ENCODE measurements at regions not wholly inside any gene's neighbourhood (a gene's known extent, or its start where the extent isn't known, plus 50 kb on each side); places are given as distances from the start of the nearest gene placed in this dataset.

DNA sequence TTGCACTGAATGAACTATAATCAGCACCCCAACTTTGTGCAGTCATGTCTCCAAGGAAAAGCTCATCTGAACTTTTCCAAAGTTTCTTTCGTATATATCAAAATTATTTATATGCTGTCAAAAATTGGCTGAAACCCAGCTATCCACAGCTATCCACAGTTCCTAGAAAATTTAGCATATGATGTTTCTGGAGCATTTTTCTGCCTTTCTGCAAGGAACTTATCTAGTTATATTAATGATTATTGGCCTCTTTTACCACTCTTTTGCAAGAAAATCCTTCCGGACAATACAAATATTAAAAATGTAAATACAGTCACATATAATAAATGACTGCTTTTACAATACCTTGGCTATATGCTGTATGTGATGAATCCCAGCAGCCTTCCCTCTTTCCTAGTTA, 270.2 kb downstream of the TMEM167A start:
- no peak for DNase-seq (ENCODE audit: low spot score)

DNA sequence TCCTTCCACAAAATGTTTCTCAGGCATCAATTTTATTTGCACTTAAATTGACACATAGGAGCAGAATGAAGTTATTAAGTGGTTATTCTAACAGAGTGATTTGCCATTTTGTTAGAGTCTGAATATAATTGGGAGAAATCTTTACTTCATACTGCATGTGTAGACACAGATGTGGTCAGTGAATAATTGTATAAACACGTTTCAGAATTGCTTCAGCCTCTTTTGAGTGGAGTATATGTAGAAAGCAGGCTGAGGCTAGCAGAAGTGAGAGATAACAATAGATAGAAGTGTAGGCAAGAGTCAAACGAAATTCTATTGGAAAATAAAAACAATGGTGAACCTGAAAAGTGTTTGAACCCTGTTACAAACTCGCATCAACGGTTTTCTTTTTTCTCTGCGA, 270.7 kb downstream of the TMEM167A start:
- no peak for DNase-seq (ENCODE audit: low spot score)

- no peak for DNase-seq (ENCODE audit: low spot score)
Measured at GRCh38 chr5:82804155-82804690, 273.0 kb downstream of the TMEM167A start.

DNA sequence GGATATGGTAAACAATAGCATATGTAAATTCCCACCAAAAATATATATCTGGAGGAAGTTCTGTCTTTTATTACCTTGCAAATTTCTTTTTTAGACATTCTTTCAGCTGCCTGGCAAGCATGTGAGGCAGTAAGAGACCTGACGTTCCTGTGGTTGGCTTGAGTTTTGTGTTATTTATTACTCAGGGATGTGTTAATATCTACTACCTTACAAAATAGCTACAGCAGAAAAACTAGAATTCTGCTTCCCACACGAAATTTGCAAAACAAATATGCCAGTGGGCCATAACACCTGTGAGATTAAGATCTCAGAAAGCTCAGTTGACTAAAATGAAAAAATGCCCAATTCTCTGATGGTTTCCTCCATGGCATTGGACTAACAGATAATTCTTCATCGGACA, 274.2 kb downstream of the TMEM167A start:
- DNase-seq (ENCODE audit: low spot score), result no peak

DNA sequence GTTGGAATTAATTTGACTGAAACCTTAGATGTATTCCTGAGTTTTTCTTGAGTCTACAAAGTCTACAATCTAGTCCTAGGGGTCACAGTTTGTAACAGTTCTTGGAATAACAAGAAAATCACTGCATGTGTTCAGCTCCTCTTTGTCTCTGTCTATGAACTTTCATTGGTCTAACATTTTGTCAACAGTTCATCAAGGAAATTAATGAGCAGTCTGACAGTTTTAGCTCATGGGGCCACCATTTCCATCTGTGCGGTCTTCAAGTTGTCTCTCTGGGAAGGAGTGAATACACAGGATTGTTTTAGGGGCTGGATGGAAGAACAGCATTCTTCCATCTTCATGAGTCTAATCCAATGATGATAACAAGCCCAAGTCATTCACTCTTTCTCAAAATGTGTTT, 276.4 kb downstream of the TMEM167A start:
- no peak for DNase-seq (ENCODE audit: low spot score)

DNA sequence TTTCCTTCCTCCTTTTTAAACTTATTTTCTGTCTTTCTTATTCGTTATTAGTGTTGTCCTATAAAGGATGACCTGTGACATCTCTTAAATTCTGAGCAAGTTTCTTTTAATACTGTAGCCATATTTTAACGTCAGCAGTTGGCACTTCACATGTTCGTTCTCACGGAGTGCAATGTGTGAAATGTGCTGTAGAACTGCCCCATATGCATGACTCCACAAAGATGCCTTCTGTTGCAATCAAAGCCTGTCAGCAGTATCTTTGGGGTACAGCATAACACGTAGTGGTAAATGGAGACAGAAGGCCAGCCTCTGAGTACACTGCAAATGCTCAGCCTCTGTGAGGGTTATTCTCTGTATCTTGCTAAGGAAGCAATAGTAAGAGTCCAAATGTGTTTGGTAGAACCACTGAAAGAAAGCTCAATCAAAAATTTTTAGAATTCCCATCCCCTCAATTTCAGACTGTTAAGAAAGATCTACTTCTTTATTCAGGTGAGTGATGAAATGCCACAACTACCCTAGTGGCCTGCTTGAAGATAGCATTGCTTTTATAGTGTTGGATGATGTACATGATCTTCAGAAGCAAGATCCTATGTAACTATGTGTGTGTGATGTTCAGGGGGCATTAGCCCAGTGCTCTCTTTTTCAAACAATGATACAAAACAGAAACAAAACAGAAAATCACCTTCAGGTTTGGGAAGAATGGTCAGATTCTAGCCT, 277.7 kb downstream of the TMEM167A start:
- DNase-seq (ENCODE audit: low spot score), result no peak

GRCh38 chr5:82798676-82799075, 278.5 kb downstream of the TMEM167A start:
- DNase-seq (ENCODE audit: low spot score), result no peak

- no peak for DNase-seq (ENCODE audit: low spot score)
Measured at GRCh38 chr5:82796643-82797416, 280.4 kb downstream of the TMEM167A start.

DNA sequence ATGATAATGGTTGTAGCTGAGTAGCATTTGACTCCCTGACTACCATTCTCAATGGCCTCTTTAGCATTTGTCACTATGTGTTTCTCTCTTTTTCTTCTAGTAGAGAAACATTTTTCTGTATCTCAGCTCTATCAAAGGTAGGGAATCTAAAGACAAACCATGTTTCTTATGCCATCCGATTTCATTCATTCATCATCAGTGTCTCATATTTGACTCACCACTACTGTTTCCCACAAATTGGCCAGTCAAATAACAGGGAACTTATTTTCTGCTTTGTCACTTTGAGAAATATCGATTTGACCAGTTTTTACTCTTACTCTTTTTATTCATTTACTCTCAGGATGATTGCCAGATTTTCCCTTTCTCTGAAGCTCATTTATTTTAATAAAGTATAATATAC, 282.3 kb downstream of the TMEM167A start:
- DNase-seq (ENCODE audit: low spot score), result no peak

DNA sequence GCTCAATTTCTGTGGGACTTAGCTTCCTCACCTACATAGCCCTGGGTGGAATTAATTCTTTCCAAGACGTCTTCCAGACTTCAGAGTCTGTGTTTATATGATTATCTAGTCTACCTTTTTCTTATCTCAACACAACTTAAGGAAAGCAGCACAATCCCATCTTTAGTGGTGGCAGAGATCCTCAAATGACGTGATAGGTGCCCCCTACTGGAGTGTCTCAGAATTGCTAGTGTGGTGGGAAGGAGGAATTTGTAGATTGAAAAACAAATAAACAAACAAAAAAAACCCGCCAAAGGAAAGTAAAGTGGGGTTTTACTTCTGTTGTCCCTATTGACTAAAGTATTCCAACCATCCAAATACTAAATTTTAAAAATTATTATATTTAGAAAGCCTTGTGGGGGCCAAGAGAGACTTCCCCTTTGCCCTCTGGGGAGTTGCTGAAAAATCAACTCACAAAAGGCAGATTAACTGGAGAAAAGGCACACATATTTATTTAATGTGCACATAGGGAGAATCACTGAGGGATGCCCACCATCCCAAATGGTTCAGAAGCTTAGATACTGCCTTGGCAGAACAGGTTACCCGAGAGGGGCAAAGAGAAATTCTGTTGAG, 283.3 kb downstream of the TMEM167A start:
- peak; percentile 52 for DNase-seq (ENCODE audit: low spot score)

- DNase-seq (ENCODE audit: low spot score), result no peak
Measured at GRCh38 chr5:82792096-82792495, 285.1 kb downstream of the TMEM167A start.

DNA sequence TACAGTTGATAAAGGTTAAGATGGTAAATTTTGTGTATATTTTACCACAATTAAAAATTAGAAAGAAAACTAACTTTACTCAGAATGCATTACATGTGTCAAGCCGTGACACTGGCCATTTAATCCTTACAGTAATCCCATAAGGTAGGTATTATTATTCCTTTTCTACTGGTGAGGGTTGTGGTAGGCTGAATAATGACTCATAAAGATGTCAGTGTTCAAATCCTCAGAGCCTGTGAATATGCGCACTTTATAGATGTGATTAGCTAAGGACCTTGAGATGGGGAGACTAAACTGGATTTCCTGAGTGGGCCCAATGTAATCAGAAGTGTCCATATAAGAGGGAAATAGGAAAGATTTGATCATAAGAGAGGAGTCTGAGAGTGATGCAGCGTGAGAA, 288.1 kb downstream of the TMEM167A start:
- no peak for DNase-seq (ENCODE audit: low spot score)

DNA sequence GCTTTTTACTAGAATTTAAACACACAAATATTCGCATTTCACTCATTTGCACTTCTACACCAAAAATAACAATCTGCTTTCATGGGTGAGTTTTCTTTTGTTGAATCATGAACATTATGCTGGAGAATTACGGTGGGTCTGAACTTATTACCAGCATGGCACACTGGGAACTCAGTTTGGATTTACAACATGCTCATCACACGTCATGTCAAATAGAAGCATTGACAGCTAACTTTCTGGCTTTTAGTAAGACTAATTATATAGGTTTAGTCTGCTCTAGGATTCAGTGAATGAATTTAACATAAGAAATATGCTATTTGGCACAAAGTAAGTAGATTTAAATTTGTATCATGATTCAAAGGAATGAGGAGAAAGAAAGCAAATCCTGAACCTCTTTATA, 290.4 kb downstream of the TMEM167A start:
- no peak for DNase-seq (ENCODE audit: low spot score)

GRCh38 chr5:82785882-82786509, 291.2 kb downstream of the TMEM167A start:
- DNase-seq (ENCODE audit: low spot score), result no peak

GRCh38 chr5:82785456-82785855, 291.7 kb downstream of the TMEM167A start:
- DNase-seq (ENCODE audit: low spot score), result no peak

DNA sequence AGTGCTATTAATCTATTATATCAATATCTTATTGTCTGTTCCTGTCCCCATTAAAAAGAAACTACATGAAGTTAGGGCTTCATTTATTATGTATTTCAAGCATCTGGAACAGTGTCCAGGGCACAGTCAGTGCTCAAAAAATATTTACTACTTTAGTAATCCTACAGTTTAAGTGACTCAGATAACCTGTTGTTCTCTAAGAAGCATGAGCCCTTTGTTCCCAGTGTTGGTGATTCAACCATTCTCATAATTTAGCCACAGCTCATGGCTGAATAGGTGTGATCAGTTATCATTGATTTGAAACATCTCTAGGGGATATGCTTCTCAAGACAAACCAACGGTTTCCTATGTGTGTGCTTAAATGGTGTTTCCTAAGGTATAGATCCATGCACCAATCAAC, 292.7 kb downstream of the TMEM167A start:
- no peak for DNase-seq (ENCODE audit: low spot score)

GRCh38 chr5:82777106-82777505, 300.1 kb downstream of the TMEM167A start:
- no peak for DNase-seq (ENCODE audit: low spot score)

DNA sequence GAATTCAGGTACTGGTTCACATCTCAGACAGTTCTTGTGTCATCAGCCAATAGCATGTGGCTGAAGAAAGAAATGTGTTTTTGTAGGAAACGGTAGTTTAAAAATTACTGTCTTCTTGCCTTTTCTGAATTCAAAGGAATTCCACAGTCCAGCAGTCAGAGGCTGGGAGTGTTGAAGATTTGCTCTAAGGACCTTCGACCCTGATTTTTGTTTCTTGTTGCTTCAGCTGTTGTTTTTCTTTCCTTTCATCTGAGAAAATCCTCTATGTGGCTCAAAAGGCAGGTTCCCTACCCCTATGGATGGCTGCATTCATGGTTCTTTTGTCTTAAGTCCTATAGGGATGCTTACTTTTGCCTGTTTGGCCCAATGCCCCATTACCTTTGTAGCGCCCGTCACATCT, 304.9 kb downstream of the TMEM167A start:
- no peak for DNase-seq (ENCODE audit: low spot score)

GRCh38 chr5:82766206-82766605, 311.0 kb downstream of the TMEM167A start:
- no peak for DNase-seq (ENCODE audit: low spot score)

DNA sequence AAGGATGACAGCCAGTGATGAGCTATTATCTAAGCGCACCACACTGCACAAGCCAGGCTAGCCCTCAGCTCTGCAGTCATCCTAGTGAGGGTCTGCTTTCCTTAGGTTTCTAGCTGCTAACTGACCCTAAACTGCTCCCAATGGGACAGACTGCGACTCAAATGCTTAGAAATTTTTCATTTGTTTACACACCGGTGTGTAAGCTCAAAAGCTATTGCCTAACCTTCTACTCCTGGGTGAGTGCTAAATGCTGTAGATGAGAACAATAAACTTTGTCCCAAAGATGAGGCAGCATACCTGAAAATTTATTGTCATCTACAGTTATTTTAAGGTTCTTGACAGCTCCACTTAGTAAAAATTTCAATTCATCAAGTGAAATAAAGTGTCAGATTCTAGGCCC, 311.4 kb downstream of the TMEM167A start:
- DNase-seq (ENCODE audit: low spot score), result no peak

DNA sequence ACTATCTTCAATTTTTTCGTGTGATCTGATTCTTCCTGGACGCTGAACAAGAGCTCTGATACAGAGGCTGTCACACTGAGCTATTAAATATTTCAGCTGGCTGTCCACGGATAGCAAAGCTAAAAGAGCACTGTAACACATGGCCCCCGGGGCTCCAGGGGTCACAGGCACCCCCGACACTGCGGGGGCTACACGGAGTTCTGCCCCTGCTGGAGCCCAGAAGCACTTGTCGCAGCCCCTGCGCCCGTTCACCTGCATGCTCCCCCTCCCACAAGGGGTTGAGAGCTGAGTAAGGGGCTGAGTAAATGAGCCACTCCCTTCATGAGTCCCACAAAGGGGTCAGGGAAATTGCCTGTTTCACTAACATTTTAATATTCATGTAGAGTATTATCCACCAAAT, 316.3 kb downstream of the TMEM167A start:
- DNase-seq (ENCODE audit: low spot score), result no peak

DNA sequence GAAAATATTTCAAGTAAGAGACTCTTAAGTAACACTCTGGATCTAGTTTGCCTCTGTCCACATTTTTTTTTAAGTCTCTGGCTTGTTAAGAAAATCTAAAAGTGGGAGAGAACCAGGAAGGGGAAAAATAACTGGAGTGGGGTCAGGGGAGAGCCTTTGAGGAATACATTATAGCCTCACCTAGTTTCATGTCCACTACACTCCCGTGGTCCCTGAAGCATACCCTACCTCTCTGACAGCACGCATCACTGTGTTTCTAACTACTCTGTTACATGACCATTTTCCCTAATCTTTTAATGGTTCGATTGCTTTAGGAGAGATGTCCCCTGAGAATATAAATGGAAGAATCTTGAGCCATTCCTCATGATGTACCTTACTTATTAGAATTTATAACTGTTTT, 318.3 kb downstream of the TMEM167A start:
- no peak for DNase-seq (ENCODE audit: low spot score)

GRCh38 chr5:82754759-82755158, 322.4 kb downstream of the TMEM167A start:
- DNase-seq (ENCODE audit: low spot score), result no peak

Data from CD4-positive, alpha-beta T cell treated with Interleukin-2 at 100 ng/mL for 4 hours (primary cell).